ENCODE measurements at regions not wholly inside any gene's neighbourhood (a gene's known extent, or its start where the extent isn't known, plus 50 kb on each side); places are given as distances from the start of the nearest gene placed in this dataset.
"Not testable (repeated sequence)": the region's sequence is repeated elsewhere in the genome, so short reads cannot be mapped to it uniquely, and the experiment has no call there.

DNA sequence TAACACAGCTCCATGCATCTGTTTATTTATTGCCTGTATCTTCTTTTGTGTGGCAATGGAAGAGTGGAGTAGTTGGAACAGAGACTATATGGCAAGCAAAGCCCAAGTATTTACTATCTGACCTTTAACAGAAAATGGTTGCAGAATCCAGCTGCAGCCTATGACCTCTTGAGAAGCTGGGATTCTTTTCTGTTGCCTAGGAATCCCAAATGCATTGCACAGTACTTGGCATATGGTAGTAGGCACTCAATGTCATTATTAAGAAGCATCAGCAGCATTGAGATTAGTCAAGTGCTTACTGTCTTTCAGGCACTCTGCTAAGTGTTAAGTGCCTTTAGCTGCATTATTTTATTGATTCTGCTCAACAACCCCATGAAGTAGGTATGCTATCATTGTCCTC, 331.6 kb downstream of the CCDC85A start:
- DNase-seq (ENCODE audit: low read depth), result no peak

DNA sequence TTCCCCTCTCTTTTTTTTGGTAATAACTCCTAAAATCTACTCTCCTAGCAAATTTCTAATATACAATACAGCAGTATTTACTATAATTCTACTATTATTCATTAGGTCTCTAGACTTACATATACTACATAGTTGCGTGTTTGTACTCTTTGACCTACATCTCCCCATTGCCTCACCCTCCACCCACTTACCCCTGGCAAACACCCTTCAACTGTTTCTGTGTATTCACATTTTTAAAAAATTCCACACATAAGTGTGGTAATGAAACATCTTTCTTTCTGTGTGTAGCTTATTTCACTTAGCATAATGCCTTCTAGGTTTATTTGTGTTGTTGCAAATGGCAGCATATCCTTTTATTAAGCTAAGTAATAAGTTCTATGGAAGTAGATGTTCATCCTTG, 336.0 kb downstream of the CCDC85A start:
- no peak for DNase-seq (ENCODE audit: low read depth)

DNA sequence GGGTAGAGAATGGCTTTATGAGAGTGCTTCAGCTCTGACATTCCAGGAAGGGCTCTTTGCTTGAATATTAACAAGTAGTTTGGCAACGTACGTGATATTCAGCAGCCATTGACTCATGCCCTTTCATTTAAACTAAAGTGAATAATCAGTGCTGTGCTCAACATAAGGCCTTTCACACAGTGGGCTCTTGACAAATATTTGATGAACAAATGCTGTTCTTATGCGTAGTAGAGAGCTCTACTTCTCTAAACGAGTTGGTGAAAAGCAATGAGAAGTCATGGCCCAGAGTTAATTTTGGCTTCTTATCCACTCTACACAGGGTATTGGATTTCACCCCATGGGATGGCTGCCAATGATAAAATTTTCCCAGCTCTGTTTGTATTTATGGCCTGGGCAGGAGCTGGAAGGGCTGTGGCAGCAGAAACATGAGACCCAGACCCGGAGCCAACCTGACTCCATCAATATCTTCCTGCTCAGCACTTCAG, 338.9 kb downstream of the CCDC85A start:
- no peak for DNase-seq (ENCODE audit: low read depth)

DNA sequence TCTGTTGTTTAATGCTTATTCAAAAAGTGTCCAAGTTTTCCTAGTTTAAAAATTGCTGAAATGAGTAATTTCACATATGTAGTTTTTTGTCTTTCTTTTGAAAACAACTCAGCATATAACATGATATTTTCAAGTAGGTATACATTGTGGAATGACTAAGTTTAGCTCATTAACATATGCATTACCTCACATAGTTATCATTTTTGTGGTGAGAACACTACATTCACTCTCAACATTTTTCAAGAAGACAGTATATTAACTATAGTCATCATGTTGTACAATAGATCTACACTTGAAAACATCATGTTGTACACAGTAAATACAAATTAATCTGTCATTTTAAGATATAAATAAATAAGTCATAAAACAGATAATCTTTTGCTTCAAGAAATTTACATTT, 340.0 kb downstream of the CCDC85A start:
- no peak for DNase-seq (ENCODE audit: low read depth)

DNA sequence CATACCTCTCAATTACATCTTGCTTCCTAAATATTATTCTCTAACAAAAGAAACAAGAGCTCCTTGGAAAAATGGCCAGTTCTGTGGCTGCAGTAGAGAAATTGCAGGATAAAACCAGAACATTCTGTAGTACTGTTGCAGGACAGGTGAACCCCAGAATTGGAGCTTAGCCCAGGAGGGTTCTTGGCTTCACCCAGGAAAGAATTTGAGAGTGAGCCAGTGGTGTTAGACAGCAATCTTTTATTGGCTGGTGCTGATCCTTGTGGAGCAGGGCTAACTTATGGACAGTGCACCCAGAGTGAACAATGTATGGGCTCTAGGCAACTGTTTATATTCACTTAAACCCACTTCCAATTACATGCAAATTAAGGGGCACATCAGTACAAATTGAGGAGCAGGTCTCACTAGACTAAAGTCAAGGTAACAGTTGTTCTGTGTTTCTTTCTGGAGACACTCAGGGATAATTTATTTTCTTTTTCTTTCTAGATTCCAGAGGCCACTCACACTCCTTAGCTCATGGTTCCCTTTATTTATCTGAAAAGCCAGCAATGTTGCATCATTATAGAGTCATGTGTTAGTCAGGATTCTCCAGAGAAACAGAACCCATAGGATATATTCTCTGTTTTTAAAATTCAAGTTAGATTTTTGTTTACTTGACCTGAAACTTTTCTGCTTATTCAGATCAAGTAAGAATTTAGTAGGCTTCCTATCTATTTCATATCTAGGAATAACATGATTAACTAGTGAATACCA, 348.1 kb downstream of the CCDC85A start:
- no peak for DNase-seq (ENCODE audit: low read depth)

DNA sequence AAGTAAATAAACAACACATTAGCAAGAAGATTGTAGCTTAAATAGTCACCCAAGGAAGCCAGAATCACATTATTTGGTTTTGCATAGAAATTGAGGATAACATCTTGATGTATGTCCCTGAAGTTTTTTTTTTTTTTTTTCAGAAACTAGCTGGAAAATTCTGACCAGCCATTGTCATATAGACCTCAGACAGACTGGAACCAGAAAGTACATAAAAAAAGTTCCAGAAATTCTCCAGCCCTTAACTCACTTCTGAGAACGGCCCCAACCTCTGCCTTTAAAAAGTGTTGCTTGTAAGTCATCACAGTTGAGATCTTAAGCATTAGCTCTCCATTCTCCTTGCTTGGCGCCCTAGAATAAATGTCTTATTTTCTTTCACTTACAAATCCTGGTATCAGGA, 350.5 kb downstream of the CCDC85A start:
- no peak for DNase-seq (ENCODE audit: low read depth)

DNA sequence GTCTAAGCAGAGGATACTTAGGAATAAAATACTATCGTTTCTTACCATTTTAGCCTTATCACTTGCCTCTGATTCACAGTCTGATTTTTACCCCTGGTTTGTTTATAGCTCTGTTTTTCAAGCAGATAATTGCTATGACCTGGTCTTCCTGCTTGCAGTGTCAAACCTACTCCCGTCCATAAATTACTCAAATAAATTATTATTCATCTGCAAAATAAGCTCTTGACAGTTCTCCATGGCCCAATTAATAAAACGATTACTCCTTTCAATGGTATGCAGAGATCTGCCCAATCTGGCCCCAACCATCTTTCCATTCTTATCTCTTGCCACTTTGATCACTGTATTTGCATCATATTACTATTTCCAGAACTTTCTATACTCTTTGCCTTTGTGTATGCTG, 354.0 kb downstream of the CCDC85A start:
- no peak for DNase-seq (ENCODE audit: low read depth)

DNA sequence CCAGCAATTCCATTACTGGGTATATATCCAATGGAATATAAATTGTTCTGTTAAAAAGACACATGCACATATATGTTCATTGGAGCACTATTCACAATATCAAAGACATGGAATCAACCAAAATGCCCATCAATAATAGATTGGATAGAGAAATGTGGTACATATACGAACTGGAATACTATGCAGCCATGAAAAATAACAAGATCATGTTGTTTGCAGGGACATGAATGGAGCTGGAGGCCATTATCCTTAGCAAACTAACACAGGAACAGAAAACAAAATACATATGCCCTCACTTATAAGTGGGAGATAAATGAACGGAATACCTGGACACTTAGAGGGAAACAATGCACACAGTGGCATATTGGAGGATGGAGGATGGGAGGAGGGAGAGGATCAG, 355.8 kb downstream of the CCDC85A start:
- DNase-seq (ENCODE audit: low read depth), result no peak

DNA sequence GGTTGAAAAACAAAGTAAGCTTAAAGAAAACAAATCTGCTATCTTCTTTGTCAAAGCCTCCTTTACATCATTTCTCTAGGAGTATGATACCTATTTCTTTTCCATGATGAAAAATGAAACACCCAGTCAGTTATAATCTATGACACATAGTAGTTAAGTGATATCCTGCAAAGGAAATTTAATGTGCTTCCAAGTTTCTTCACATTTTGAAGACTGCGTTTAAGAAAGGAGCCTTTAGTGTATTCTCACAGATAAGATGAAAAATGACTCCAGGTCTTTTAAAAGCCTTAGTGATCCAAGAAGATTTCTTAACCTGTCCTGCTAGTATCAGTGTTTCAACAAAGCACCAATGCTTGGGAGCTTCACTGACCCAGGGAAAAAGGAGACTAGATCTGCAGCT, 356.7 kb downstream of the CCDC85A start:
- no peak for DNase-seq (ENCODE audit: low read depth)

DNA sequence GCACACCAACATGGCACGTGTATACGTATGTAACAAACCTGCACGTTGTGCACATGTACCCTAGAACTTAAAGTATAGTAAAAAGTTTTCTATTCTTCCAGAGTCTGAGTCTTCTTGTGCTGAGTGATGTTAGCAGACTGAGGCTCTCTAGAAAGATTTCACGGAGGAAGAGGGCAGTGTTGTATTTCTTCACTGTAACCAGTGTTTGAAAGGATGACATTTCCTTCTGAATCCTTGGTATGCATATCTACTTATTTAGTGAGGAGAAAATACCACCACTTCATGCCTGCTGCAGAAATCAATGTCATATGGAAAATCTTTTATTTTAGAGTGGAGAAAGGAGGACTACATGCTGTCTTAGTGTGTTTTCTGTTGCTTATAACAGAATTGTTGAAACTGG, 357.1 kb downstream of the CCDC85A start:
- DNase-seq (ENCODE audit: low read depth), result no peak

DNA sequence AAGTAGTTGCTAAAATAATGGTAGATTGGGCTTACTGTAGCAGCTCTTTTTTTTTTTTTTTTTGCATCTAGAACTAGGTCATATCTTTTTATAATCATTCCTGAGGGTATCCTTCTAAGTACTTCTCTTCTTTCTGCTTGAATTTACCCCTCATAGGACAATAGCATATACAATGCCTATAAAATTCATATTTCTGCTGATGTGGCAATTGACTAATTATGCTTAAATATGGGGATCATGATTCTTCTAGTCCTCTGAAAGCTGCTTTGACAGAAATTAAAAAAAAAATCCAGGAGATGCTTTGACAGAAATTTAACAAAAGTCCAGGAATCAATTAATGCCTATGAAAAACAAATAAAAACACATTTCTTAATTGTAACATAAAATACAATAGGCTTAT, 358.4 kb downstream of the CCDC85A start:
- DNase-seq (ENCODE audit: low read depth), result no peak

DNA sequence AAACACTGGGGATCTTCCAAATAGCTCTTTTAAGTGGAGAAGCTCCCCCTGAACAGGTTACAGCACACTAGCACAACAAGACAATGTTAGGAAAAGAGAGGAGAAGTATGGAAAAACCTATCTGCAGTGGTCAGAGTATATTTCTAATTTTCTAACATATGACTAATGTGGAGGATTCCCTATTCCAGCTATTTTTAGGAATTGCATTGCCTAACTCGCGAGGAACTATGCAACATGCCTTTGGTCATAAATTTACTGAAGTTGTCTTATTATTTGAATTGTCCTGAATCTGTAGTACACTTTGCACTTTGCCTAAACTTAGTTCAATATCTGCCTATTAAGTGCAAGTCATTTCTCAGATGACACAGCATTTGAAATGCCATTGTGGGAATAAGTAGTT, 381.4 kb downstream of the CCDC85A start:
- DNase-seq (ENCODE audit: low read depth), result no peak

DNA sequence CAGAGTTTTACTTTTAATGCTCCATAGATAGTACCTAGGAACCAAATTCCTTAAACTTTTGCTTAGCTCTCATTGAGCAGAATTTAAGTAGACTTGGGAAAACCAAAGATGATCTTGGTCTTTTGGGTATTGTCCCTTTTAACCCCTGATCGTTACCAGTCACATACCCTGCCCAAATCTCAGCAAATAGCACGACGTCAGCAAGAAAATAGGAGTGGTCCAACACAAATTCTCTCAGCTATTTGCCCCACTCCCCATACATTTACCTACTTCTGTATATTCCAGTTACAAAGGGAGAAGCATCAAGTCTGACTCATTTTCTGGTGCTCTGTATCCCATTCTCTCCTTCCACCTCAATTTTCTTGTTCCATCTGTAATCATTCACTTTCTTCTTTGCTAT, 387.3 kb downstream of the CCDC85A start:
- no peak for DNase-seq (ENCODE audit: low read depth)

DNA sequence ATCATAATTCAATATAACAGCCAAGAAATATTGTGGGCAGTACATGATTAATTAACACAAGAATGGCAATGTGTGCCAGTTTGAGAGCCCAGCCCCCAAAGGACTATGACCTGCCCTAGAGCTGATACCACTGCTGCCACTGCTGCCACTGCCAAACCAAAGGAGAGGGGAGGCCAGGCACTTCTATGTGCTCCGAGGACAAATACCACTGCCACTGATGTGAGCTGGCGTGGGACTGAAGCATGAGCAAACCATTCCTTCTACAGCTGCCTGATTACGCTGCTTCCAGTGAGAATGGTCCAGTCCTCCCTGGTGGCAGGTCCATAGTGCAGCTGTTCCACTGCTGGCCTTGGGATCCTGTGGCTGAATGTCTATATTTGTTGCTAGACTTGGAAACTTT, 392.2 kb downstream of the CCDC85A start:
- DNase-seq (ENCODE audit: low read depth), result no peak

DNA sequence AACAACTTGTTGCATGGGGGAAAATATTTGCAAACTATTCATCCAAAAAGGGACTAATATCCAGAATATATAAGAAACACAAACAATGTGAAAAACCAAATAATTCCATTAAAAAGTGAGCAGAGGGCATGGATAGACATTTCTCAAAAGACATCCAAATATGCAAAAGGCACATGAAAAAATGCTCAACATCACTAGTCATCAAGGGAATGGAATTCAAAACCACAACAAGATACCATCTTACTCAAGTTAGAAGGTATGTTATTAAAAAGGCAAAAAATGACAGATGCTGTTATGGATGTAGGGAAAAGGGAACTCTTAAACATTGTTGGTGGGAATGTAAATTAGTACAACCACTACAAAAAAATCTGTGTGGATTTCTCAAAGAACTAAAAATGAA, 396.5 kb downstream of the CCDC85A start:
- DNase-seq (ENCODE audit: low read depth), result no peak

DNA sequence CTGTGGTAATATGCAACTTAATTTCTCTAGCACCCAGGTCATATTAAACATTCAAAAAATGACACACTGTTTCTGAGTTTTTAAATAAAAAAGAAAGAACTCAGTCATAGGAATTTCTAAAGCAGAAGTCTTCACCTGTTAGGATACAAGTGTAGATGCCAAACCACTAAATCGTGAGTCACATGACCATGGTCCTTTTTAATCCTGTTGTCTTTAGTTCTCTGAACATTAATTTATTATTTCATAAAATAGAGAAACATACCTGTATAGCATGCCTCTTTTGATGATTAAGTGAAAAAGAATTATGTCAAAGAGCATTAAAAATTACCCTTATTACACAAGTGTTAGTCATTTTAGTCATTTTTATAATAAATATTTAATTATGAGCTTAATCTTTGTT, 398.8 kb downstream of the CCDC85A start:
- no peak for DNase-seq (ENCODE audit: low read depth)

DNA sequence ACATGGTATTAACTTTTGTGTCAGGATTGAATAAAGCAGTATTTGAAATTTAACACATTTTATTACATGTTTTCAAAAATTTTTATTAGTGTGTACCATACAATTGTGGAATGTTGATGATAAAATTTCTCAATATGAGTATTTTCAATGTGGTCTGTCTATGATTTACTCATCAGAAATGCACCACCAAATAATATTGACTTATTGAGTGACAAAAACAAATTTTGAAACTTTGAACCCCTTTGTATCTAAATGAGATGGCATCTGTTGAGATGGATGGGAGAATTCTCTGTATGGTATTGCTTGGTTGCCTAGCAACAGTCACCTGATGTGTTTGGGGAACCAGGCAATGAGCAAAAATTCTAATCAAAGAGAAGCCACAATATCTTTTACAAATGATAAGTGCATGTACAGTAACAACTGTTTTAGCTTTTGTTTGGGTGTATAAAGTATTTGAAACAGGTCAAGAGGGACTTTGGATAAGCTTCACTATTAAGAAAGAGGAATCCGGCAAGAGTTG, 400.1 kb downstream of the CCDC85A start:
- no peak for DNase-seq (ENCODE audit: low read depth)

DNA sequence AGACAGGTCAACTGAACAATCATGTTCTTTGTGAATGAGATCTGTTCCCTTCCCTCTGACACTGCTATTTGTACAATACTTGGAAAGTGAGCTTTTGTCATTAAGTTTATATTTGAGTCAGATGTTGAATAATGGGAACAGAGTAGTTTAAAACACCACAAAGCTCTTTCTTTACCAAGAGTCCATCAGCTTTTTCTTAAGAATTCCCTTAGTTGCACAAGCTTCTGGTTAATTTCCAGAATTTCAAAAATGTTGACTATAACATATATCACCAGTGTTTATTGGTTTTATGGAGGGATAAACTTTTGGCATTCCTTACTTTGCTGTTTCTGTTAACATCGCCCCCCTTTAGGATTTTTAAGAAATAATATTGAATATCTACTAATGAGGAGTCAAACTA, 403.7 kb downstream of the CCDC85A start:
- no peak for DNase-seq (ENCODE audit: low read depth)

DNA sequence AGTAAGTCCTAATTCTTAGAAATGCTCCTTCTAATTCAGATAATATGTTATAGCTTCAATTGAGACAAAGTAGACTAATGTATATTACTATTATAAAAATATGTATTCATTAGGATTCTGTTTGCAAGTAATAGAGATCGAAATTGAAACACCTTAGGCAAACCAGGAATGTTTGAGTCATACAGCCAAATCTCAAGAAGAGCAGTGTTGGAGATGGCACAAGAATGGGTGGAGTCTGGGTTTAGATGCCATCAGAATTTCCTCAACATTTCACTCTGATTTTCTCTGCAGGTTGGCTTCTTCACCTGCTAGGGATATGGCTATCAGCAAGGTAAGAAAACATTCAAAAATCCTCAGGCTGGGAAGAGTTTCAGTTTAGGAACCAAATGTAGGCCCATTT, 405.4 kb downstream of the CCDC85A start:
- no peak for DNase-seq (ENCODE audit: low read depth)

DNA sequence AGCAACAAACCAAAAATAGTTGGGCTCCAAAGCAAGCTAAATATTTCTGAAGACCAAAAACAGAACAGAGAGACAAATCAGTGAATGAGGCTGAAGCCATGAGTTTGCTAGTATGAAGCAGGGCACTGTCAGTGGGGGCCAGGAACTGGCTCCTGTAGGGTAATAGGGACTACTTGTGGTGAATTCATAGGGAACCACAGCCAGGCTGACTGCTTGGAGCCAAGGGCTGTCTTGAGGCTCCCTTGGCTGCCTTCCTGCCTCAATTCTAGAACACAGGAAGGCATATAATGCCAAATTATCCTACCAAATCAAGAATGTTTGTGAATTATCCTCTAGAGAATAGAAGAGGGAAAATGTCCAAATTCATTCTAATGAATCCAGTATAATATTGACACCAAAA, 406.0 kb downstream of the CCDC85A start:
- DNase-seq (ENCODE audit: low read depth), result no peak

DNA sequence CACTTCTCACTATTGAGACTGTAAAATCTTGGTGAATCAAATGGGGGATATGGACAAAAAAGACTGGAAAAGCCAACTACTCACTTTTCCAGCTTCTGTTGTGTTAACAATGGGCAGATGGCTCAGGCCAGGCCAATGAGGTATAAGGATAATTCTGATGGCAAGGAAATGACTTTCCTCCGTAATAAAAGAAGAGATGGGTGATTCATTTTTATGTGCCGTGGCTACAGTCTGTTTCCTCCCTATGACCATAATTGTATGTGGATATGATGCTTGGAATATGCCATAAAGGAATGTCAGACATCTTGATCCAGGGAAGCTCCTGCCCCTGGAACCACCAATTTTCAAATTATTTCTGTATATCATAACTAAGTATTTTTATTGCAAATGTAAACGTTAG, 406.8 kb downstream of the CCDC85A start:
- no peak for DNase-seq (ENCODE audit: low read depth)

DNA sequence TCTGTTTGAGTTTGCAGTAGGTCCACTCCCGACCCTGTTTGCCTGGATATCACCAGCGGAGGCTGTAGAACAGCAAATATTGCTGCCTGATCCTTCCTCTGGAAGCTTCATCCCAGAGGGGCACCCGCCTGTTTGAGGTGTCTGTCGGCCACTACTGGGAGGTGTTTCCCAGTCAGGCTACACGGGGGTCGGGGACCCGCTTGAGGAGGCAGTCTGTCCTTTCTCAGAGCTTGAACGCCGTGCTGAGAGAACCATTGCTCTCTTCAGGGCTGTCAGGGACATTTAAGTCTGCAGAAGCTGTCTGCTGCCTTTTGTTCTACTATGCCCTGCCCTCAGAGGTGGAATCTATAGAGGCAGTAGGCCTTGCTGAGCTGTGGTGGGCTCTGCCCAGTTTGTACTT, 422.3 kb downstream of the CCDC85A start:
- DNase-seq (ENCODE audit: low read depth), result not testable (repeated sequence)

DNA sequence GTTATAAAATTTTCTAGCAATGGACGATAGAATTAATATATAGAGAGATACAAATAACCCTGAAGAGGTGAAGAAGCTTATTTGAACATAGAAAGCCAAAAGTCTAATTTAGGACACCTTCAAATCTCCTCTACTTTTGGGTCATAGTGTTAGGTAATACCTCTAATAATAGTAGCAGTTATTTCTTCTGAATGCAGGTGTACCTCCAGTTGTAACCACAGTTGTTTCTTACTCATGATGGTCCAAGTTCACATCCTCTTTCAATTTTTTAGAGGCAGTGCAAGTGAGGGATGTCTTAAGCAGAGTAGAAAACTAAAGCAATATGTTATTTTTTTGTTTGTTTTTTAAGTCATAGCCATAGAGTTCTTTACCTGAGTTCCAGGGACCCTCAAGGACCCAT, 429.5 kb downstream of the CCDC85A start:
- DNase-seq (ENCODE audit: low read depth), result no peak

DNA sequence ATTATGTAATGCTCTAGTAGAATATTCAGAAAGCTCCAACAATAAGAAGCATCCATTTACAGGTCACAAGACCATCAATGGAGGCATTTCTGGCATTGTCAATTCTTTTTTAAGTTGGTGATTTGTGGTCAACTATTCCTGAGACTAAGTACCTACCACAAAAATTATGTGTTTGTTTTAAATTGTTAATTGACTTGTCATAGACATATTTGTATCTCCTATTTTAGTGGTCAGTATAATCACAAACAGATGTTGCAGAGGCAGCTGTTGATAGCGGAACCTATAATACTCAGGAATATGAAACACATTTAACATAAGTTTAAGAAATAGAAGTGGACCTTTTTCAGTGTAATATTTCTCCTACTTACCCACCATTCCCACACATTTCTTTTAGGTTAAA, 430.1 kb downstream of the CCDC85A start:
- no peak for DNase-seq (ENCODE audit: low read depth)

Measured in activated T-helper 1 cell treated with Interleukin-2 at 50 U/mL for 16 hours (primary cell).